H9 (cell line): ENCODE measurements at regions not wholly inside any gene's neighbourhood (a gene's known extent, or its start where the extent isn't known, plus 50 kb on each side); places are given as distances from the start of the nearest gene placed in this dataset.

ENCODE experiments used
- DNase-seq: peaks from one replicate; pipeline ENCODE4 v3.0.0-alpha.2; 2017
- H2AFZ ChIP-seq: one replicate; pipeline ENCODE4 v1.6.1; 2013; ENCODE audit warnings: mild to moderate bottlenecking, low read length, control low read depth, moderate library complexity
- H2AK5ac ChIP-seq: 2 replicates; pipeline ENCODE4 v1.6.1; 2013; ENCODE audit warnings: low read length, control low read depth, mixed read lengths; ENCODE audit not compliant: insufficient read length
- H2BK120ac ChIP-seq: one replicate; pipeline ENCODE4 v1.6.1; 2013; ENCODE audit warnings: low read depth, mild to moderate bottlenecking, low read length, control low read depth, inconsistent platforms; ENCODE audit not compliant: poor library complexity, severe bottlenecking
- H2BK12ac ChIP-seq: 2 replicates; pipeline ENCODE4 v1.6.1; 2013; ENCODE audit warnings: low read length, control low read depth, mixed read lengths, low read depth; ENCODE audit not compliant: insufficient read length
- H2BK15ac ChIP-seq: 2 replicates; pipeline ENCODE4 v1.6.1; 2013; ENCODE audit warnings: low read depth, low read length, control low read depth
- H2BK20ac ChIP-seq: one replicate; pipeline ENCODE4 v1.6.1; 2013; ENCODE audit warnings: low read depth, mild to moderate bottlenecking, low read length, control low read depth, inconsistent platforms; ENCODE audit not compliant: poor library complexity, severe bottlenecking
- H2BK5ac ChIP-seq: 2 replicates; pipeline ENCODE4 v1.6.1; 2013; ENCODE audit warnings: low read length, control low read depth, mixed read lengths; ENCODE audit not compliant: insufficient read length
- H3K14ac ChIP-seq: 2 replicates; pipeline ENCODE4 v1.6.1; 2013; ENCODE audit warnings: low read length, control low read depth; ENCODE audit not compliant: insufficient read depth
- H3K18ac ChIP-seq: 2 replicates; pipeline ENCODE4 v1.6.1; 2013; ENCODE audit warnings: low read depth, mild to moderate bottlenecking, mixed read lengths, low read length, control low read depth; ENCODE audit not compliant: insufficient read length
- H3K23ac ChIP-seq: 2 replicates; pipeline ENCODE4 v1.6.1; 2013; ENCODE audit warnings: low read length, control low read depth, mixed read lengths, low read depth; ENCODE audit not compliant: insufficient read length
- H3K23me2 ChIP-seq: 2 replicates; pipeline ENCODE4 v1.6.1; 2013; ENCODE audit warnings: low read depth, mild to moderate bottlenecking, mixed read lengths, low read length, control low read depth; ENCODE audit not compliant: insufficient read length, poor library complexity, severe bottlenecking
- H3K27ac ChIP-seq: 2 replicates; pipeline ENCODE4 v1.5.1; 2013; ENCODE audit warnings: low read length, control low read depth, mixed read lengths, low read depth; ENCODE audit not compliant: insufficient read length
- H3K27me3 ChIP-seq: 2 replicates; pipeline ENCODE4 v1.6.1; 2013; ENCODE audit warnings: low read length, control low read depth, inconsistent platforms; ENCODE audit not compliant: insufficient read depth
- H3K4ac ChIP-seq: 2 replicates; pipeline ENCODE4 v1.6.1; 2013; ENCODE audit warnings: low read depth, mild to moderate bottlenecking, control low read depth, inconsistent platforms, low read length, moderate library complexity
- H3K4me1 ChIP-seq: 2 replicates; pipeline ENCODE4 v1.6.1; 2013; ENCODE audit warnings: low read length, control low read depth, inconsistent platforms; ENCODE audit not compliant: insufficient read depth
- H3K4me2 ChIP-seq: 2 replicates; pipeline ENCODE4 v1.6.1; 2013; ENCODE audit warnings: low read length, control low read depth, mixed read lengths; ENCODE audit not compliant: insufficient read length, insufficient read depth
- H3K56ac ChIP-seq: 2 replicates; pipeline ENCODE4 v1.6.1; 2013; ENCODE audit warnings: low read depth, mild to moderate bottlenecking, mixed read lengths, low read length, control low read depth; ENCODE audit not compliant: insufficient read length
- H3K79me1 ChIP-seq: 2 replicates; pipeline ENCODE4 v1.6.1; 2013; ENCODE audit warnings: low read depth, mild to moderate bottlenecking, moderate library complexity, low read length, control low read depth, inconsistent platforms; ENCODE audit not compliant: insufficient read depth, poor library complexity, severe bottlenecking
- H3K79me2 ChIP-seq: 2 replicates; pipeline ENCODE4 v1.6.1; 2013; ENCODE audit warnings: low read length, control low read depth, inconsistent platforms; ENCODE audit not compliant: insufficient read depth
- H3K9ac ChIP-seq: 2 replicates; pipeline ENCODE4 v1.6.1; 2013; ENCODE audit warnings: low read length, control low read depth, mixed read lengths; ENCODE audit not compliant: insufficient read length; ENCODE audit errors: extremely low read depth
- H3K9me3 ChIP-seq: one replicate; pipeline ENCODE4 v1.6.1; 2013; ENCODE audit warnings: low read depth, low read length, inconsistent platforms; ENCODE audit not compliant: control insufficient read depth
- H3T11ph ChIP-seq: one replicate; pipeline ENCODE4 v1.6.1; 2013; ENCODE audit warnings: mild to moderate bottlenecking, low read length, control low read depth, inconsistent platforms
- H4K20me1 ChIP-seq: one replicate; pipeline ENCODE4 v1.6.1; 2013; ENCODE audit not compliant: control insufficient read depth, insufficient read length, insufficient read depth
- H4K5ac ChIP-seq: 2 replicates; pipeline ENCODE4 v1.6.1; 2013; ENCODE audit warnings: low read depth, mild to moderate bottlenecking, mixed read lengths, low read length, control low read depth; ENCODE audit not compliant: insufficient read length
- H4K8ac ChIP-seq: replicated peaks from 2 replicates; pipeline ENCODE4 v1.6.1; 2013; ENCODE audit warnings: low read length, control low read depth, mixed read lengths, low read depth; ENCODE audit not compliant: insufficient read length
- H4K91ac ChIP-seq: 2 replicates; pipeline ENCODE4 v1.6.1; 2013; ENCODE audit warnings: low read depth, mild to moderate bottlenecking, moderate library complexity, mixed read lengths, low read length, control low read depth; ENCODE audit not compliant: insufficient read length
- H3K27ac Mint-ChIP-seq, 3 experiments: 2 replicates in 2 of 3; 3 replicates in 1 of 3; pipeline ENCODE4 v1.8.0; 2020 to 2021; ENCODE audit warnings: mixed read lengths in 3 of 3, mild to moderate bottlenecking in 1 of 3, moderate library complexity in 1 of 3
- H3K27me3 Mint-ChIP-seq: 2 replicates; pipeline ENCODE4 v1.8.0; 2021; ENCODE audit warnings: low read depth, mild to moderate bottlenecking, moderate library complexity, mixed read lengths
- H3K36me3 Mint-ChIP-seq, 3 experiments: 2 replicates in 2 of 3; 3 replicates in 1 of 3; pipeline ENCODE4 v1.8.0; 2020 to 2021; ENCODE audit warnings: low read depth in 3 of 3, mixed read lengths in 3 of 3; ENCODE audit not compliant: insufficient read depth in 1 of 3
- H3K4me1 Mint-ChIP-seq, 2 experiments: 2 replicates each; pipeline ENCODE4 v1.8.0; 2020; ENCODE audit warnings: mixed read lengths in 2 of 2
- H3K4me3 Mint-ChIP-seq, 2 experiments: 2 replicates in 1 of 2; 3 replicates in 1 of 2; pipeline ENCODE4 v1.8.0; 2020 to 2021; ENCODE audit warnings: mild to moderate bottlenecking in 2 of 2, mixed read lengths in 2 of 2, moderate library complexity in 1 of 2
- H3K9me3 Mint-ChIP-seq, 2 experiments: 2 replicates in 1 of 2; 3 replicates in 1 of 2; pipeline ENCODE4 v1.8.0; 2020; ENCODE audit warnings: mild to moderate bottlenecking in 2 of 2, mixed read lengths in 2 of 2, moderate library complexity in 1 of 2
- WGBS: extraction: QIAGEN DNeasy Blood & Tissue Kit; methylation state at CpG from one replicate; pipeline ENCODE4 v1.1.7; 2013; ENCODE audit warnings: missing lambda C conversion rate, low lambda C conversion rate, mixed read lengths; ENCODE audit not compliant: insufficient read length; ENCODE audit errors: extremely low coverage; 5-methylcytosine and 5-hydroxymethylcytosine counted together
- TF ChIP-seq, protein P1 (sequence below): fragments of 200-600 bp; sonication (generic); conservative IDR thresholded peaks from 3 replicates; pipeline ENCODE4 v1.8.0; 2021; ENCODE audit warnings: antibody characterized with exemption, mild to moderate bottlenecking

DNA sequence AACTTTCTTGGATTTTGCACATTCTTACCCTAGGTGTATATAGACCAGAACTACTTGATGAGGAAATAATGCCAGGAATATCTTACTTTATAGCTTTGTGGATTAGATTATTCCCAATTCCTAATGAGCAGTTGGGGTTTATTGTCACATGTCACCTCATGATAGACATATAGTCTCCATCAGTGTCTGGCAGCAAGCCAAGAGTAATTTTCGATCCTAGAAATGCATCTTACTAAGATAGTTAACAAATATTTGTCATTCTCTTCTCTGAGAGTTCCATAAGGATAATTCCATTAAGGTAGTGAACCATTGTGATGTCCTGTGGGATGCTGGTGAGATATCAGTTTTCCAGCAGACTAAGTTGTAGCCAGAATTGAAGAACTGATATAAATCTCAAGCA, 1282.9 kb upstream of the B3GALT2 start:
- Histone ChIP-seq H2BK15ac (no peak overlapping the region), H3T11ph (no peak overlapping the region), H3K18ac (no peak overlapping the region), H4K8ac (no peak overlapping the region), H3K4me1 (no peaks in the 10 kb centered on the region), H3K4ac (no peak overlapping the region), H3K23me2 (no peaks in the 10 kb centered on the region), H3K27me3 (no peaks in the 10 kb centered on the region), H2AK5ac (no peak overlapping the region), H3K9me3 (no peaks in the 10 kb centered on the region), H4K5ac (no peak overlapping the region), H3K9ac (no peak overlapping the region), H2BK120ac (no peak overlapping the region), H3K27ac (no peak overlapping the region), H3K56ac (no peak overlapping the region), H4K20me1 (no peaks in the 10 kb centered on the region), H3K14ac (no peak overlapping the region), H2AFZ (no peak overlapping the region), H2BK12ac (no peak overlapping the region), H4K91ac (no peak overlapping the region), H3K79me1 (no peaks in the 10 kb centered on the region), H3K23ac (no peak overlapping the region), H3K4me2 (no peak overlapping the region), H2BK5ac (no peak overlapping the region), H3K79me2 (no peaks in the 10 kb centered on the region), H2BK20ac (no peak overlapping the region)
- no CpG with 5 or more reads among the region's 1 CpG for WGBS
- Mint-ChIP-seq H3K36me3 (no peaks in the 10 kb centered on the region), H3K4me1 (no peaks in the 10 kb centered on the region), H3K4me3 (no peak overlapping the region), H3K27ac (no peak overlapping the region), H3K27me3 (no peaks in the 10 kb centered on the region), H3K9me3 (no peaks in the 10 kb centered on the region; a peak in 1 of 5 replicates)
- no peak for DNase-seq
- TF ChIP-seq, protein P1, sequence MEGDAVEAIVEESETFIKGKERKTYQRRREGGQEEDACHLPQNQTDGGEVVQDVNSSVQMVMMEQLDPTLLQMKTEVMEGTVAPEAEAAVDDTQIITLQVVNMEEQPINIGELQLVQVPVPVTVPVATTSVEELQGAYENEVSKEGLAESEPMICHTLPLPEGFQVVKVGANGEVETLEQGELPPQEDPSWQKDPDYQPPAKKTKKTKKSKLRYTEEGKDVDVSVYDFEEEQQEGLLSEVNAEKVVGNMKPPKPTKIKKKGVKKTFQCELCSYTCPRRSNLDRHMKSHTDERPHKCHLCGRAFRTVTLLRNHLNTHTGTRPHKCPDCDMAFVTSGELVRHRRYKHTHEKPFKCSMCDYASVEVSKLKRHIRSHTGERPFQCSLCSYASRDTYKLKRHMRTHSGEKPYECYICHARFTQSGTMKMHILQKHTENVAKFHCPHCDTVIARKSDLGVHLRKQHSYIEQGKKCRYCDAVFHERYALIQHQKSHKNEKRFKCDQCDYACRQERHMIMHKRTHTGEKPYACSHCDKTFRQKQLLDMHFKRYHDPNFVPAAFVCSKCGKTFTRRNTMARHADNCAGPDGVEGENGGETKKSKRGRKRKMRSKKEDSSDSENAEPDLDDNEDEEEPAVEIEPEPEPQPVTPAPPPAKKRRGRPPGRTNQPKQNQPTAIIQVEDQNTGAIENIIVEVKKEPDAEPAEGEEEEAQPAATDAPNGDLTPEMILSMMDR = no peak
